ENCODE measurements at regions not wholly inside any gene's neighbourhood (a gene's known extent, or its start where the extent isn't known, plus 50 kb on each side); places are given as distances from the start of the nearest gene placed in this dataset.
"Not testable (repeated sequence)": the region's sequence is repeated elsewhere in the genome, so short reads cannot be mapped to it uniquely, and the experiment has no call there.

- DNase-seq (ENCODE audit: low read depth in 4 of 4, low spot score in 1 of 4): no peak
These were observed 87.0 kb upstream of the CCL21 start for GRCh38 chr9:34796924-34797323.

GRCh38 chr9:34793428-34793827, 83.5 kb upstream of the CCL21 start:
- DNase-seq (ENCODE audit: low read depth in 4 of 4, low spot score in 1 of 4): no peak

- DNase-seq (ENCODE audit: low read depth in 4 of 4, low spot score in 1 of 4): no peak
These were observed 74.1 kb upstream of the CCL21 start for GRCh38 chr9:34783951-34784487.

GRCh38 chr9:34782372-34782771, 72.4 kb upstream of the CCL21 start:
- DNase-seq (ENCODE audit: low read depth in 4 of 4, low spot score in 1 of 4): no peak

GRCh38 chr9:34777666-34778065, 67.7 kb upstream of the CCL21 start:
- DNase-seq (ENCODE audit: low read depth in 4 of 4, low spot score in 1 of 4): no peak

GRCh38 chr9:34773955-34774354, 64.0 kb upstream of the CCL21 start:
- no peak for DNase-seq (ENCODE audit: low read depth in 4 of 4, low spot score in 1 of 4)

- DNase-seq (ENCODE audit: low read depth in 4 of 4, low spot score in 1 of 4): no peak
These were observed 63.5 kb upstream of the CCL21 start for GRCh38 chr9:34773306-34773910.

GRCh38 chr9:34771007-34771406, 61.1 kb upstream of the CCL21 start:
- DNase-seq (ENCODE audit: low read depth in 4 of 4, low spot score in 1 of 4): no peak

GRCh38 chr9:34767087-34767486, 57.2 kb upstream of the CCL21 start:
- not testable (repeated sequence) for DNase-seq (ENCODE audit: low read depth in 4 of 4, low spot score in 1 of 4)

- DNase-seq (ENCODE audit: low read depth in 4 of 4, low spot score in 1 of 4): peak; percentile 5 to 44 (median 25)
These were observed 50.5 kb upstream of the CCL21 start for GRCh38 chr9:34760196-34761040.
